ENCODE measurements at regions not wholly inside any gene's neighbourhood (a gene's known extent, or its start where the extent isn't known, plus 50 kb on each side); places are given as distances from the start of the nearest gene placed in this dataset.

DNA sequence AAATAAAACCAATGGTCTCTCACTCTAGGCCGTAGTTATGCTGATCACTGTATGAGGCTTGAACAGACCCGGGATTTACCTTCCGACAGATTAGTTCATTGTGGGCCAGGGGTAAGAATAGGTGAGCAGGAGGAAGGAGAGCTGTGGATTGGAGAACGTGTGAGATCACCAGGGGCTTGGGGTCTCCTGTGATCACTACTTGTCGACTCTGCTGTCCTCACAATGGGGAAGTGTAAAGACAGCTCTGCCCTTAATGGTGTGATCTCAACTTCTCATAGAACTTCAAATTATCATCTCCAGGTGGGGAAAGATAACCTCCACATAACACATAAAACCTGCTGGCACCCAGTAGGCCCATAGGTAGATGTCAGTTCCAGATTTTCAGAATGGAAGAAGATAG is 56.2 kb upstream of the RPS6KA3 start:
- no peak for DNase-seq (ENCODE audit: low spot score)

- DNase-seq (ENCODE audit: low spot score) = no peak
These were observed 53.9 kb upstream of the RPS6KA3 start for GRCh38 chrX:20320461-20321159.

GRCh38 chrX:20319054-20319453 is 52.3 kb upstream of the RPS6KA3 start:
- DNase-seq (ENCODE audit: low spot score) = no peak

DNA sequence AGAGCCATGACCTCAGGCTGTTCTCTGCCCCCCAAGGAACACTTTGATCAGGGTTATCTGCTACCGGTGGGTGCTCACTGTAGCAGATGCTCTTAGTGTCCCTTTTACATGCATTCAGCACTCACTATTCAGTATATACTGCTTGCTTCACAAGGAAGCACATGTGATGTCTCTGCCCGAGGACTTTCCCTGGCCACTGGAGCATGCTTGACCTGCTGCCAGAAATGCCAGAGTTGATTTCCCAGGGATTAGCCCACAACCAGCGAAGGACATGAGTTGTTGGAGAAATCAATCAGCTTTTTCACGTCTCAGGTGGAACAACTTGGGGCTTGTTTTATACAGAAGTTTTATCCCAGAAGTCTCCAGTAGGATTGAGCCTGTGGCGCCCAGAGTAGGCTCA is 51.2 kb upstream of the RPS6KA3 start:
- peak; percentile 9 for DNase-seq (ENCODE audit: low spot score)
